Stomach (tissue), 8 donors: ENCODE measurements at regions not wholly inside any gene's neighbourhood (a gene's known extent, or its start where the extent isn't known, plus 50 kb on each side); places are given as distances from the start of the nearest gene placed in this dataset.
A peak's percentile ranks its signal among the peaks of the same experiment; 100 is the strongest.

Experiments used
- DNase-seq, 2 donors: peaks; one replicate each; pipeline versions ENCODE4 v3.0.0 to v3.0.0-alpha.2; 2013 to 2019
- H3K27ac ChIP-seq, 5 donors: fragments of 200-600 bp in 4 of 5; sonication (generic) in 4 of 5; one replicate each; pipeline ENCODE4 v1.5.1; 2013 to 2019; ENCODE audit warnings: mild to moderate bottlenecking in 1 of 5, moderate library complexity in 1 of 5
- H3K27me3 ChIP-seq, 3 donors: fragments of 200-600 bp; sonication (generic); one replicate each; pipeline ENCODE4 v1.5.1; 2017 to 2019; ENCODE audit warnings: mixed run types in 1 of 3
- H3K36me3 ChIP-seq, 4 donors: fragments of 200-600 bp; sonication (generic); 1 replicate in 3 of 4; 2 replicates in 1 of 4; pipeline ENCODE4 v1.5.1; 2016 to 2019
- H3K4me1 ChIP-seq, 4 donors: fragments of 200-600 bp; sonication (generic); one replicate each; pipeline ENCODE4 v1.5.1; 2016 to 2019
- H3K4me3 ChIP-seq, 4 donors: fragments of 200-600 bp; sonication (generic) in 3 of 4; one replicate each; pipeline ENCODE4 v1.5.1; 2016 to 2019; ENCODE audit warnings: mild to moderate bottlenecking in 1 of 4
- H3K9me3 ChIP-seq, 4 donors: fragments of 200-600 bp; sonication (generic); one replicate each; pipeline ENCODE4 v1.5.1; 2016 to 2019
- EP300 ChIP-seq: sonication (generic); formaldehyde crosslinking; IDR thresholded peaks from one replicate; pipeline ENCODE4 v1.6.1; 2017; ENCODE audit warnings: antibody characterized with exemption
- POLR2A ChIP-seq, 4 donors: fragments of 450-650 bp; IDR thresholded peaks; one replicate each; pipeline ENCODE4 v1.6.1; 2016; ENCODE audit warnings: antibody characterized with exemption in 4 of 4, control low read depth in 2 of 4, mild to moderate bottlenecking in 1 of 4, moderate library complexity in 1 of 4
- POLR2AphosphoS5 ChIP-seq, 3 donors: sonication (generic); formaldehyde crosslinking; IDR thresholded peaks; one replicate each; pipeline ENCODE4 v1.6.1; 2016; ENCODE audit warnings: antibody characterized with exemption in 3 of 3
- WGBS, 5 donors: extraction: QIAGEN DNeasy Blood & Tissue Kit in 3 of 5; methylation state at CpG; one replicate each; pipeline versions ENCODE4 v1.1.5 to v1.1.7; 2013 to 2018; 5-methylcytosine and 5-hydroxymethylcytosine counted together
- intact Hi-C: fragments of 100-400 bp; cut with DNase I; formaldehyde crosslinking; loops from one replicate; pipeline ENCODE4 v1.15.1; 2023; ENCODE audit warnings: low total_unique reads
- TF ChIP-seq, protein P1 (sequence below), 7 experiments: fragments of 450-650 bp in 4 of 7; fragments of 200-600 bp in 3 of 7; sonication (generic) in 3 of 7; IDR thresholded peaks; one replicate each; pipeline ENCODE4 v1.5.1; 2016 to 2019; ENCODE audit warnings: antibody characterized with exemption in 7 of 7, control low read depth in 2 of 7, mild to moderate bottlenecking in 1 of 7
- donor health status: healthy with polysubstance abuse.
- donor health status: Bipolar disorder and iron deficiency.
- donor health status: healthy.

DNA sequence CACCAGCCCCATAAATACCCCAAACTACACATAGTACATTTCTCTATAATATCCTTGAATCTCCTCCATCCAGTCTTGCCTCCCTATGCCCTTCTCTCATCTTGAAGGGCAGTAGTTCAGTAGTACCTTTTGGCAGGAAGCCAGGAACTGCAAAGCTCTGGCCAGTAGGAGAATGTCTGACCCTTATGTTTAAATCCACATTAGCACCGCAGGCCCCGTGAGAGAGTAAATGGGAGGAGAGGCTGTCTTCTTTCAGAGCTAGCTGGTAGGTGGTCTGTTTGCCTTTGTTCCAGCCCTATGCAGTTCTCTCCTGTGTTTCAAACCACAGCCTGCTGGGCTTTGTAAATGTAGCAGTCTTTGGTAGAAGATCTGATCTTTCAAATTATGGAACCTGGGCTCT is 690.7 kb downstream of the DOK5 start:
- H3K9me3 ChIP-seq = no peaks in the 10 kb centered on the region
- no peaks in the 10 kb centered on the region for H3K27me3 ChIP-seq
- no peak overlapping the region for H3K4me3 ChIP-seq
- WGBS, 5 donors = 4 to 24% (median 16%) methylated on average over 2 of the region's 2 CpGs
- no peak overlapping the region for H3K27ac ChIP-seq
- no peaks in the 10 kb centered on the region for H3K36me3 ChIP-seq
- intact Hi-C loops = no loop called here
- DNase-seq = peak in 1 of 2 donors; percentile 18
- H3K4me1 ChIP-seq = no peaks in the 10 kb centered on the region
- no peak for TF ChIP-seq POLR2AphosphoS5 (IDR thresholded peaks at IDR 0.05)
- TF ChIP-seq POLR2A (IDR thresholded peaks at IDR 0.05) = no peak
- no peak for TF ChIP-seq EP300
- TF ChIP-seq, protein P1, sequence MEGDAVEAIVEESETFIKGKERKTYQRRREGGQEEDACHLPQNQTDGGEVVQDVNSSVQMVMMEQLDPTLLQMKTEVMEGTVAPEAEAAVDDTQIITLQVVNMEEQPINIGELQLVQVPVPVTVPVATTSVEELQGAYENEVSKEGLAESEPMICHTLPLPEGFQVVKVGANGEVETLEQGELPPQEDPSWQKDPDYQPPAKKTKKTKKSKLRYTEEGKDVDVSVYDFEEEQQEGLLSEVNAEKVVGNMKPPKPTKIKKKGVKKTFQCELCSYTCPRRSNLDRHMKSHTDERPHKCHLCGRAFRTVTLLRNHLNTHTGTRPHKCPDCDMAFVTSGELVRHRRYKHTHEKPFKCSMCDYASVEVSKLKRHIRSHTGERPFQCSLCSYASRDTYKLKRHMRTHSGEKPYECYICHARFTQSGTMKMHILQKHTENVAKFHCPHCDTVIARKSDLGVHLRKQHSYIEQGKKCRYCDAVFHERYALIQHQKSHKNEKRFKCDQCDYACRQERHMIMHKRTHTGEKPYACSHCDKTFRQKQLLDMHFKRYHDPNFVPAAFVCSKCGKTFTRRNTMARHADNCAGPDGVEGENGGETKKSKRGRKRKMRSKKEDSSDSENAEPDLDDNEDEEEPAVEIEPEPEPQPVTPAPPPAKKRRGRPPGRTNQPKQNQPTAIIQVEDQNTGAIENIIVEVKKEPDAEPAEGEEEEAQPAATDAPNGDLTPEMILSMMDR (IDR thresholded peaks at IDR 0.05) = no peak

DNA sequence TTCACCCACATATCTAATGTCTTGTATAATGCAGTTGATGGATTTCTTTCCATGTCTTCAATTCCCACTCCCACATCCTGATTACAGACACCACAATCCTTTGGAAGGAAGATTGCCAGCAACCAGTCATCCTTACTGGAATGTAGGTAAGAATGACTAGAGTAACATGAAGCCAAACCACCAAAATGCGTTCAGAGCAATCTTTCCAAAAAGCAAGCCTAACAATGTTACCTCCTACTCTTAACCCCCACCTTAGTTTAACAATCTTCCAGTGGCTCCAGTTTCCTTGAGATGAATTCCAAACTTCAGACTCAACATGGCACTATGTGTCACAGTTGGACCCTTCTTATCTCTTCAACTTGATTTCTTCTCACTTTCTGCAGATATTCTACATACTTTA is 685.6 kb downstream of the DOK5 start:
- Histone ChIP-seq H3K9me3 (no peaks in the 10 kb centered on the region), H3K27ac (no peak overlapping the region), H3K4me1 (no peaks in the 10 kb centered on the region), H3K36me3 (no peaks in the 10 kb centered on the region), H3K27me3 (no peaks in the 10 kb centered on the region), H3K4me3 (no peak overlapping the region)
- intact Hi-C loops = no loop called here
- WGBS, 5 donors = 77 to 96% (median 89%) methylated on average over 1 of the region's 1 CpG
- no peak for DNase-seq
- TF ChIP-seq EP300 (no peak), POLR2A (IDR thresholded peaks at IDR 0.05) (no peak), POLR2AphosphoS5 (IDR thresholded peaks at IDR 0.05) (no peak)
- TF ChIP-seq, protein P1 (IDR thresholded peaks at IDR 0.05) = no peak

DNA sequence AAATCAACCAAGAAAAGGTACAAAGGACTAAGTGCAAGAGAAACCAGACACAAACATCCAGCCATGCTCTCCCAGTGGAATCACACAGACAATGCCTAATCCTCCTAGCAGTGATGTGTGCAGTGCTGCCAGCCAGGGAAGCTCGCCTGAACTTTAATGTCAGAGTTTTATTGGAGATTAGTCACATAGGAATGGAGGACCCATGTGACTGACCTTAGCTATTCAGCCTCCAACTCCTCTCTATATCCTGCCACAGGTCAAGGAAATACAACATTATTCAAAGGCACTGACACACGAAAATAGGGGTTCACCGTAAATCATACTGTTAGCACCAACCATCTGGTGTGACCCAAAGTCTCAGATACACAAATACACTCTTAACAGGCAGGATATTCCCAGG is 684.6 kb downstream of the DOK5 start:
- intact Hi-C loops = no loop called here
- DNase-seq = no peak
- Histone ChIP-seq H3K27me3 (no peaks in the 10 kb centered on the region), H3K4me1 (no peaks in the 10 kb centered on the region), H3K36me3 (no peaks in the 10 kb centered on the region), H3K9me3 (no peaks in the 10 kb centered on the region), H3K4me3 (no peak overlapping the region), H3K27ac (no peak overlapping the region)
- 37 to 58% (median 52%) methylated on average over 3 of the region's 3 CpGs for WGBS, 5 donors
- no peak for TF ChIP-seq POLR2A (IDR thresholded peaks at IDR 0.05)

DNA sequence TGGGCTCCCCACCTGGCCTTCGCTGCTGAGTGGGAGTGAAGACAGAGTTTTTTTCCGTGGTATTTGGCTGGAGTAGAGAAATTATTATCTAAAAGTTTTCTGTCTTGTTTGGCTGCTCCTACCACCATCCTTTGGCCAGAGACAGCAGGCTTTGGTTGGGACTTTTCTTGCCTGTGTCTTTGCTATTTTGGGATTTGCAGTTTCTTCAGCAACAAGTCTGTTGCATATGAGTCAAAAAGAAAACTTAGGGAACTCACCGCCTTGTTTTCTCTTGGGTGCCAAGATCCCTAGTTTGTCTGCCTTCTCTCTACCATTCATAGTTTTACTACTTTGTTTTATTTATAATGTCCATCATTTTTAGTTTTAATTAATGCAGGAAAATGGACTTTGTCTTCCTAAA is 683.8 kb downstream of the DOK5 start:
- 83 to 89% (median 85%) methylated on average over 3 of the region's 3 CpGs for WGBS, 5 donors
- Histone ChIP-seq H3K27me3 (no peaks in the 10 kb centered on the region), H3K4me3 (no peak overlapping the region), H3K4me1 (no peaks in the 10 kb centered on the region), H3K27ac (no peak overlapping the region), H3K36me3 (no peaks in the 10 kb centered on the region), H3K9me3 (no peaks in the 10 kb centered on the region)
- intact Hi-C loops = no loop called here
- no peak for DNase-seq
- no peak for TF ChIP-seq POLR2AphosphoS5 (IDR thresholded peaks at IDR 0.05)
- TF ChIP-seq, protein P1 (IDR thresholded peaks at IDR 0.05) = no peak
- TF ChIP-seq EP300 = no peak
- TF ChIP-seq POLR2A (IDR thresholded peaks at IDR 0.05) = no peak

DNA sequence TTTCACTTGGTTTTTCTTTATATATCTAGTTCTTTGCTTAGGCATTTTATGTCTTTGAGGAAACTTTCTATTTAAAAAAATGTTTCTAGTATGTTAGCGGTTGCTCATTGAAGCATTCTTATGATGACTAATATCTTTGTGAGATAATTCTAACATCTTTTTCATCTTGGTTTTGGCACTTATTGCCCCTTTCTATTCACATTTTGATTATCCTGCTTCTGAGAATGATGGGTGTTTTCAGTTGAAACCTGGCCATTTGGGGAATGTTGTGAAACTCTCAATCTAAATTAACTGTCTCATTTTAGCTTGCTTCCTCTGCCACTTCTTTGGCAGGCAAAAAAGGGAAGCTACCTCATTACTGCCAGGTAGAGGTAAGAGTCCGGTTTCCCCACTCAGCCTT is 683.1 kb downstream of the DOK5 start:
- TF ChIP-seq EP300 (no peak), POLR2A (IDR thresholded peaks at IDR 0.05) (no peak), POLR2AphosphoS5 (IDR thresholded peaks at IDR 0.05) (no peak)
- TF ChIP-seq, protein P1 (IDR thresholded peaks at IDR 0.05) = no peak
- H3K9me3 ChIP-seq = no peaks in the 10 kb centered on the region
- WGBS, 5 donors = 59 to 98% (median 87%) methylated on average over 2 of the region's 2 CpGs
- DNase-seq = no peak
- H3K4me1 ChIP-seq = no peaks in the 10 kb centered on the region
- intact Hi-C loops = no loop called here
- no peaks in the 10 kb centered on the region for H3K36me3 ChIP-seq
- no peaks in the 10 kb centered on the region for H3K27me3 ChIP-seq
- no peak overlapping the region for H3K4me3 ChIP-seq
- no peak overlapping the region for H3K27ac ChIP-seq
